ENCODE measurements at regions not wholly inside any gene's neighbourhood (a gene's known extent, or its start where the extent isn't known, plus 50 kb on each side); places are given as distances from the start of the nearest gene placed in this dataset.

GRCh38 chr1:164363980-164364379 is 195.0 kb upstream of the PBX1 start:
- Histone ChIP-seq H3K27ac (ENCODE audit: low read depth in 2 of 2, low read length in 1 of 2) (no peak overlapping the region), H3K4me3 (ENCODE audit: low read depth in 2 of 2, low read length in 1 of 2) (no peak overlapping the region), H3F3A (replicated peaks; ENCODE audit: insufficient read depth) (no peaks in the 10 kb centered on the region), H3K9me3 (peaks cover 5% of the 10 kb centered on the region; the same call in 1 of the 2 replicates), H3K27me3 (ENCODE audit: insufficient read depth) (no peaks in the 10 kb centered on the region), H3K9ac (no peak overlapping the region), H3K79me2 (ENCODE audit: insufficient read depth) (no peaks in the 10 kb centered on the region), H3K9me2 (no peaks in the 10 kb centered on the region), H3K36me3 (replicated peaks in 1 of 2; ENCODE audit: control insufficient read depth in 1 of 2, insufficient read depth in 2 of 2, low read length in 1 of 2) (no peaks in the 10 kb centered on the region), H4K20me1 (ENCODE audit: insufficient read depth) (no peaks in the 10 kb centered on the region), H3K4me1 (ENCODE audit: control insufficient read depth in 1 of 2, insufficient read depth in 2 of 2, low read depth in 1 of 2, low read length in 1 of 2) (no peaks in the 10 kb centered on the region), H3K4me2 (no peak overlapping the region), H2AFZ (ENCODE audit: low read depth) (no peak overlapping the region)
- CTCF ChIA-PET = no interaction called here
- 39% methylated on average over 1 of the region's 1 CpG for WGBS (ENCODE audit: low lambda C conversion rate)
- POLR2A ChIA-PET = no interaction called here
- no peak for TF ChIP-seq USF1 (IDR thresholded peaks at IDR 0.05; ENCODE audit: borderline replicate concordance, low read depth)
- no peak for TF ChIP-seq REST (IDR thresholded peaks at IDR 0.05; ENCODE audit: low read depth, low read length)
- TF ChIP-seq RFX5 (IDR thresholded peaks at IDR 0.05; ENCODE audit: low read length) = no peak
- TF ChIP-seq TEAD4 (IDR thresholded peaks at IDR 0.05; ENCODE audit: borderline replicate concordance, insufficient read depth) = no peak
- no peak for TF ChIP-seq YY1 (IDR thresholded peaks at IDR 0.05; ENCODE audit: low read depth)
- no peak for TF ChIP-seq IRF3 (IDR thresholded peaks at IDR 0.05; ENCODE audit: low read depth, low read length)
- no peak for TF ChIP-seq MXI1 (IDR thresholded peaks at IDR 0.05; ENCODE audit: low read depth, low read length)
- TF ChIP-seq JUND (IDR thresholded peaks at IDR 0.05) = no peak
- TF ChIP-seq RAD21 (IDR thresholded peaks at IDR 0.05; ENCODE audit: low read length) = no peak
- no peak for DNase-seq

- H3K9me2 ChIP-seq = no peaks in the 10 kb centered on the region
- H3K27me3 ChIP-seq (ENCODE audit: insufficient read depth) = no peaks in the 10 kb centered on the region
- H3K9ac ChIP-seq = no peak overlapping the region
- WGBS (ENCODE audit: low lambda C conversion rate) = 18% methylated on average over 1 of the region's 1 CpG
- H3F3A ChIP-seq (replicated peaks; ENCODE audit: insufficient read depth) = no peaks in the 10 kb centered on the region
- ChIA-PET CTCF (no interaction called here), POLR2A (no interaction called here)
- no peak overlapping the region for H2AFZ ChIP-seq (ENCODE audit: low read depth)
- no peaks in the 10 kb centered on the region for H3K79me2 ChIP-seq (ENCODE audit: insufficient read depth)
- H3K4me1 ChIP-seq (ENCODE audit: control insufficient read depth in 1 of 2, insufficient read depth in 2 of 2, low read depth in 1 of 2, low read length in 1 of 2) = no peaks in the 10 kb centered on the region
- no peak overlapping the region for H3K4me2 ChIP-seq
- TF ChIP-seq USF2 (IDR thresholded peaks at IDR 0.05; ENCODE audit: borderline replicate concordance, low read depth, low read length) = no peak
- no peak for TF ChIP-seq POLR2AphosphoS5 (IDR thresholded peaks at IDR 0.05; ENCODE audit: low read depth, low read length)
- TF ChIP-seq CHD2 (IDR thresholded peaks at IDR 0.05; ENCODE audit: low read length, partially characterized antibody) = no peak
- TF ChIP-seq ELF1 (IDR thresholded peaks at IDR 0.05) = no peak
- TF ChIP-seq TAF1 (IDR thresholded peaks at IDR 0.05; ENCODE audit: borderline replicate concordance, low read depth, low read length) = no peak
- no peak for TF ChIP-seq JUND (IDR thresholded peaks at IDR 0.05)
- TF ChIP-seq PBX3 (IDR thresholded peaks at IDR 0.05) = no peak
- no peak for TF ChIP-seq MAX (IDR thresholded peaks at IDR 0.05; ENCODE audit: low read depth)
- TF ChIP-seq FOXM1 (IDR thresholded peaks at IDR 0.05; ENCODE audit: low read depth) = no peak
- no peak for TF ChIP-seq NRF1 (IDR thresholded peaks at IDR 0.05; ENCODE audit: low read depth, low read length)
- DNase-seq = no peak
- H4K20me1 ChIP-seq (ENCODE audit: insufficient read depth) = no peaks in the 10 kb centered on the region
- no peaks in the 10 kb centered on the region for H3K36me3 ChIP-seq (replicated peaks in 1 of 2; ENCODE audit: control insufficient read depth in 1 of 2, insufficient read depth in 2 of 2, low read length in 1 of 2)
- H3K4me3 ChIP-seq (ENCODE audit: low read depth in 2 of 2, low read length in 1 of 2) = no peak overlapping the region
- no peak overlapping the region for H3K27ac ChIP-seq (ENCODE audit: low read depth in 2 of 2, low read length in 1 of 2)
- peaks cover 5% of the 10 kb centered on the region; the same call in 1 of the 2 replicates for H3K9me3 ChIP-seq
Observed at GRCh38 chr1:164366014-164366413, 193.0 kb upstream of the PBX1 start.

Measured in SK-N-SH (cell line).